Mucosa of descending colon (tissue), 3 donors: ENCODE measurements at regions not wholly inside any gene's neighbourhood (a gene's known extent, or its start where the extent isn't known, plus 50 kb on each side); places are given as distances from the start of the nearest gene placed in this dataset.

ENCODE experiments used
- ATAC-seq: fragments of 200-7000 bp; cut with Tn5 transposase; one replicate; pipeline ENCODE4 v1.9.1; 2020; ENCODE audit warnings: mild to moderate bottlenecking, moderate library complexity
- DNase-seq, 3 donors: peaks; one replicate each; pipeline ENCODE4 v3.0.0-alpha.2; 2020
- H3K36me3 ChIP-seq: fragments of 200-600 bp; one replicate; pipeline ENCODE4 v1.8.0; 2021; ENCODE audit warnings: low read depth, mild to moderate bottlenecking
- H3K4me1 ChIP-seq: fragments of 200-600 bp; one replicate; pipeline ENCODE4 v1.8.0; 2021; ENCODE audit warnings: low read depth, mild to moderate bottlenecking
- H3K4me3 ChIP-seq: fragments of 200-600 bp; one replicate; pipeline ENCODE4 v1.8.0; 2021; ENCODE audit warnings: mild to moderate bottlenecking
- H3K9me3 ChIP-seq: fragments of 200-600 bp; one replicate; pipeline ENCODE4 v1.8.0; 2021; ENCODE audit warnings: mild to moderate bottlenecking
- intact Hi-C, 2 donors: fragments of 100-400 bp; cut with DNase I in 1 of 2; cut with micrococcal nuclease in 1 of 2; formaldehyde crosslinking; loops; one replicate each; pipeline versions ENCODE4 v1.11.0 to v1.11.1; 2022; cut with DNase I, micrococcal nuclease
- TF ChIP-seq, protein P1 (sequence below): fragments of 200-600 bp; IDR thresholded peaks from one replicate; pipeline ENCODE4 v1.8.0; 2022; ENCODE audit warnings: antibody characterized with exemption, mild to moderate bottlenecking
- donor health status: DM: no; HTN: no; CAD: no; lungs with moderate emphysema.
- donor health status: DM: no; HTN: no; CAD: no.
- donor health status: DM: no; HTN: yes; CAD: no.

DNA sequence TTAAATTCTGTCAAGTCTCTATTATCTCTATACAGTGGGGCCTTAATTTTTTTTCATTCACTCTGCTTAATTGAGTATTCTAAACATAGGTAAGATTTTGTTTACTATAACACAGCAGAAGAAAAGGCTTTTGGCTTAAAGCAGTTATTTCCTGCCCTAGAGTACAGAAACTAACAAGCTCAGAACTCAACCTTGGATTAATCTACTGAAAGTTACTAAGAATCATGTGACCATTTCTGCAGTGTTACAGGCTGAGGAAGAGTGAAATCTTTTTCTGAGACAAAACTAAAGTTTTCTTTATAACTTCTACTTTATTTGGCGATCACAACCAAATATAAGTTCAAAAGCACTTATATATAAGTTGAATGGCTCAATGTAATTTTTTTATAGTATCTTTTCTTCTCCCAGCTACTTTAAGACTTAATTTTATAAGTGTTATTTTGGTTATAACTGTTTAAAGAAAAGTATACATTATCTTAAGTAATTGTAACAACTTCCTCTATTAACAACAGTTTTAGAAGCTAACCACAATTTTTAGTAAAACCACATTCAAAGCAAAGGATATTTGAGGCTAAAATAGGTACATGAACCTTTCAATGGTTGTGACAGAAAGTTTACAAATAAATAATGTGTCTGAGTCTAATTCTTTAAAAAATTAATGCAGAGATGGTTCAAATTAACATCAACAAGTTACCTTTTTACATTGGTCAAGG, 240.6 kb upstream of the NAALADL2 start:
- TF ChIP-seq, protein P1, sequence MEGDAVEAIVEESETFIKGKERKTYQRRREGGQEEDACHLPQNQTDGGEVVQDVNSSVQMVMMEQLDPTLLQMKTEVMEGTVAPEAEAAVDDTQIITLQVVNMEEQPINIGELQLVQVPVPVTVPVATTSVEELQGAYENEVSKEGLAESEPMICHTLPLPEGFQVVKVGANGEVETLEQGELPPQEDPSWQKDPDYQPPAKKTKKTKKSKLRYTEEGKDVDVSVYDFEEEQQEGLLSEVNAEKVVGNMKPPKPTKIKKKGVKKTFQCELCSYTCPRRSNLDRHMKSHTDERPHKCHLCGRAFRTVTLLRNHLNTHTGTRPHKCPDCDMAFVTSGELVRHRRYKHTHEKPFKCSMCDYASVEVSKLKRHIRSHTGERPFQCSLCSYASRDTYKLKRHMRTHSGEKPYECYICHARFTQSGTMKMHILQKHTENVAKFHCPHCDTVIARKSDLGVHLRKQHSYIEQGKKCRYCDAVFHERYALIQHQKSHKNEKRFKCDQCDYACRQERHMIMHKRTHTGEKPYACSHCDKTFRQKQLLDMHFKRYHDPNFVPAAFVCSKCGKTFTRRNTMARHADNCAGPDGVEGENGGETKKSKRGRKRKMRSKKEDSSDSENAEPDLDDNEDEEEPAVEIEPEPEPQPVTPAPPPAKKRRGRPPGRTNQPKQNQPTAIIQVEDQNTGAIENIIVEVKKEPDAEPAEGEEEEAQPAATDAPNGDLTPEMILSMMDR = no peak
- intact Hi-C loops = no loop called here
- Histone ChIP-seq H3K36me3 (no peaks in the 10 kb centered on the region), H3K9me3 (no peaks in the 10 kb centered on the region), H3K4me1 (no peaks in the 10 kb centered on the region), H3K4me3 (no peak overlapping the region)
- DNase-seq (no peak), ATAC-seq (no peak)

DNA sequence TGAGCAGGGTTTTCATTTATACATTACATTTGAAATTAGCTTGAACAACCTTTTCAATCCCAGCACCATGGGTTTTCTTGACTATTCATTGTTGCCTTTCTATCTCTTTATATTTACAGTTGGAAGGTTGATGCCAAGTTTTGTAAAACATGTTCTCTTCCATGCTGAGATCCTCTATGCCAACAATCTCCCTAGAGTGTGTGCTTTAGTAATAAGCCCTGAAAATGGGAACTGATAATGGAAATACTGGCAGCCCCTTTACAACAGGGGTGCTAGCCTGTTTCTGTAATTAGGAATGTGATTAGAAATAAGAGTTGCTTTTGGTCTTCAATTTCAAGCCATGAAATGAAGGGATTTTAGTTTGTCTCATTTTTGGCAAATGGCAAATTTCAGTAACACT, 239.9 kb upstream of the NAALADL2 start:
- Histone ChIP-seq H3K4me3 (no peak overlapping the region), H3K9me3 (no peaks in the 10 kb centered on the region), H3K4me1 (no peaks in the 10 kb centered on the region), H3K36me3 (no peaks in the 10 kb centered on the region)
- no peak for ATAC-seq
- intact Hi-C loops = no loop called here
- TF ChIP-seq, protein P1 = no peak
- DNase-seq = no peak

DNA sequence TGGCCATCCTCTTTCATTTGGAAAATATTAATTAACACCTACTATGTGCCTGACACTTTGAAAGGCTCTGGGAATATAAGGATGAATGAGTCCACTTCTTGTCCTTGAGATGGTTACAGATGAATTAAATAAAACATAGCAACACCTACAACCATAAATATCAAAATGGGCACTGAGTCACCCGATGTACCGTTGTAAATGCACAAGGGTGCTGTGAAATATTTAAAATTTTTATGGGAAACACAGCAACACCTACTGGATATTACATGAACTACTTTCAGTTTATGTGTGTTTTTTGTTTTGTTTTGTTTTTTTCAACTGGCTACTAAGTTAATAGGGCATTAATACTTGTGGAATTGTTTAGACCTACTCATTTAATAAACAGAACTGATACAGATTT, 239.0 kb upstream of the NAALADL2 start:
- intact Hi-C loops = no loop called here
- no peak for DNase-seq
- Histone ChIP-seq H3K36me3 (no peaks in the 10 kb centered on the region), H3K4me1 (no peaks in the 10 kb centered on the region), H3K4me3 (no peak overlapping the region), H3K9me3 (no peaks in the 10 kb centered on the region)
- TF ChIP-seq, protein P1 = no peak
- ATAC-seq = no peak

DNA sequence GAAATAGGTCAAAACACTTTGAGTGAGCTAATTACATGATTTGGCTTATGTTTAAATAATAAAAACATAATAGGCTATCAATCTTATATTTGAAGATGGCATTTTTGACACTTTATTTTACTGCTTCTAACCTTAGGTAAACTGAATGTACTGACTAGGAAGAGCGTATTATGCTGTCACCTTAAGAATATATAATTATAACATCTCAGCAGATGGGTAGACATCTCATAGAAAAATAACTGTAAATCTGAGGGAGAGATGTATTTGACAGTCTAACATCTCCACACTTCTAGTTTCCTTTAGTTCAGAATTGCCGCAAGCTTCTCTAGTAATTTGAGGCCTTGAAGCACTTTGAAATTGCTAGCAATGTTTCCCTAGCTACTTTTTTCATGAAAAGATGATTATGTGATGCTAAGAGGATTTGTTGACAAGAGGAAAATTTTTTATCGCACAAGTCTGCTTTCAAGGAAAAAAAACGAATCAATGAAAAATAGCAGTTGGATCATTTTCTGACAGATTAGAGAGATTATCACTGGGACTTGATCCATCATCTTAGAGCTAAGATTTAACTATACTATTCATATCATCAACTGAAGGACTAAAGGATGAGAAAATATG, 238.2 kb upstream of the NAALADL2 start:
- ATAC-seq (no peak), DNase-seq (no peak)
- intact Hi-C loops = no loop called here
- Histone ChIP-seq H3K4me3 (no peak overlapping the region), H3K4me1 (no peaks in the 10 kb centered on the region), H3K36me3 (no peaks in the 10 kb centered on the region), H3K9me3 (no peaks in the 10 kb centered on the region)
- TF ChIP-seq, protein P1 = no peak

DNA sequence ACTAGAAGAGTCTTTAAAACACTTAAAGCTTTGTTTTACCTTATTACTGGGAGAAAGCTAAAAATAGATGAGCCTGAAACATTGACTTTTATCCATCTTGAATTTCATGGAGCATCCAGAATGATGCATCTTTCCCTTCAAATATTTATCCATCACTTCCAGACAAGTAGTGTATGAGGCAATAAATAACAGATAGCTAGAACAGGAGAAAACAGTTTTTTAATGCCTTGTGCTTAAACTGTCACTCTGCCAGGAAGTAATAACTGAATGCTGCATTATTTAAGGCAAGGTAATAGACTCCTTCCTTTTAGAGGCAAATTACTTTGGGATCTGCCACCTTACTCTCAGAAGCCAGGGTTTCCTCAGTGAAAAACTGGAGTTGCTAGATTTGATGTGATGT, 225.8 kb upstream of the NAALADL2 start:
- TF ChIP-seq, protein P1 = no peak
- H3K4me3 ChIP-seq = no peak overlapping the region
- H3K9me3 ChIP-seq = no peaks in the 10 kb centered on the region
- intact Hi-C loops = no loop called here
- H3K4me1 ChIP-seq = no peaks in the 10 kb centered on the region
- no peaks in the 10 kb centered on the region for H3K36me3 ChIP-seq
- ATAC-seq = no peak
- DNase-seq = no peak
